Osteocyte (in vitro differentiated cells): ENCODE measurements at regions not wholly inside any gene's neighbourhood (a gene's known extent, or its start where the extent isn't known, plus 50 kb on each side); places are given as distances from the start of the nearest gene placed in this dataset.
"Not testable (repeated sequence)": the region's sequence is repeated elsewhere in the genome, so short reads cannot be mapped to it uniquely, and the experiment has no call there.

Experiments used
- DNase-seq: peaks from one replicate; pipeline ENCODE4 v3.0.0; 2021; ENCODE audit warnings: mixed read lengths; ENCODE audit not compliant: unreplicated experiment; ENCODE audit errors: extremely low spot score
- H3K27ac Mint-ChIP-seq: one replicate; pipeline ENCODE4 v1.8.0; 2021; ENCODE audit warnings: mild to moderate bottlenecking, mixed read lengths; ENCODE audit not compliant: unreplicated experiment
- H3K27me3 Mint-ChIP-seq: one replicate; pipeline ENCODE4 v1.8.0; 2021; ENCODE audit warnings: mixed read lengths; ENCODE audit not compliant: unreplicated experiment
- H3K36me3 Mint-ChIP-seq: one replicate; pipeline ENCODE4 v1.8.0; 2021; ENCODE audit warnings: mixed read lengths; ENCODE audit not compliant: unreplicated experiment
- H3K4me1 Mint-ChIP-seq: one replicate; pipeline ENCODE4 v1.8.0; 2021; ENCODE audit warnings: mixed read lengths; ENCODE audit not compliant: unreplicated experiment
- H3K4me3 Mint-ChIP-seq: one replicate; pipeline ENCODE4 v1.8.0; 2021; ENCODE audit warnings: mild to moderate bottlenecking, moderate library complexity, mixed read lengths; ENCODE audit not compliant: unreplicated experiment
- H3K9me3 Mint-ChIP-seq: one replicate; pipeline ENCODE4 v1.8.0; 2021; ENCODE audit warnings: mixed read lengths; ENCODE audit not compliant: unreplicated experiment
- TF ChIP-seq, protein P1 (sequence below): fragments of 200-600 bp; sonication (generic); IDR thresholded peaks from 2 replicates; pipeline ENCODE4 v1.5.0; 2021; ENCODE audit warnings: antibody characterized with exemption, mild to moderate bottlenecking, moderate library complexity

DNA sequence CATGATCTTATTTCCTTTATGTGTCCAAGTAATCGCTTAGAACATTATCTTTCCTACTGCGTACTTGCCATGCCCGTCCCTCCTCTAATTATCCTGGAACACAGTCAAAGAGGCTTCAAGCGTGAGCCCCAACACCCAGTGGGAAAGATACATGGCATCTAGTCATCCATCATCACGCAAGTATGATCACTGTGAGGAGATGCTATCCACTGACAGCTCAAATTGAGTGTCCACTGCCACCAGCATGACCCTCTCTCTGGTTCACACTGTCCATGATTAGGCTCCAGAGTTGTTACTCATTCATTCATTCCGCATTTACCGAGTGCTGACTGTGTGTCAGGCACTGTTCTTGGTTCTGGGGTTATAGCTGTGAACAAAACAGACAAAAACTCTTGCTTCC, 124.6 kb downstream of the COPS8 start:
- peaks cover 47% of the 10 kb centered on the region for H3K4me1 Mint-ChIP-seq
- H3K27ac Mint-ChIP-seq = peak overlapping the region; percentile 38
- H3K4me3 Mint-ChIP-seq = no peak overlapping the region
- no peaks in the 10 kb centered on the region for H3K9me3 Mint-ChIP-seq
- DNase-seq = peak; percentile 23
- TF ChIP-seq, protein P1, sequence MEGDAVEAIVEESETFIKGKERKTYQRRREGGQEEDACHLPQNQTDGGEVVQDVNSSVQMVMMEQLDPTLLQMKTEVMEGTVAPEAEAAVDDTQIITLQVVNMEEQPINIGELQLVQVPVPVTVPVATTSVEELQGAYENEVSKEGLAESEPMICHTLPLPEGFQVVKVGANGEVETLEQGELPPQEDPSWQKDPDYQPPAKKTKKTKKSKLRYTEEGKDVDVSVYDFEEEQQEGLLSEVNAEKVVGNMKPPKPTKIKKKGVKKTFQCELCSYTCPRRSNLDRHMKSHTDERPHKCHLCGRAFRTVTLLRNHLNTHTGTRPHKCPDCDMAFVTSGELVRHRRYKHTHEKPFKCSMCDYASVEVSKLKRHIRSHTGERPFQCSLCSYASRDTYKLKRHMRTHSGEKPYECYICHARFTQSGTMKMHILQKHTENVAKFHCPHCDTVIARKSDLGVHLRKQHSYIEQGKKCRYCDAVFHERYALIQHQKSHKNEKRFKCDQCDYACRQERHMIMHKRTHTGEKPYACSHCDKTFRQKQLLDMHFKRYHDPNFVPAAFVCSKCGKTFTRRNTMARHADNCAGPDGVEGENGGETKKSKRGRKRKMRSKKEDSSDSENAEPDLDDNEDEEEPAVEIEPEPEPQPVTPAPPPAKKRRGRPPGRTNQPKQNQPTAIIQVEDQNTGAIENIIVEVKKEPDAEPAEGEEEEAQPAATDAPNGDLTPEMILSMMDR = no peak
- no peaks in the 10 kb centered on the region for H3K27me3 Mint-ChIP-seq
- H3K36me3 Mint-ChIP-seq = no peaks in the 10 kb centered on the region

DNA sequence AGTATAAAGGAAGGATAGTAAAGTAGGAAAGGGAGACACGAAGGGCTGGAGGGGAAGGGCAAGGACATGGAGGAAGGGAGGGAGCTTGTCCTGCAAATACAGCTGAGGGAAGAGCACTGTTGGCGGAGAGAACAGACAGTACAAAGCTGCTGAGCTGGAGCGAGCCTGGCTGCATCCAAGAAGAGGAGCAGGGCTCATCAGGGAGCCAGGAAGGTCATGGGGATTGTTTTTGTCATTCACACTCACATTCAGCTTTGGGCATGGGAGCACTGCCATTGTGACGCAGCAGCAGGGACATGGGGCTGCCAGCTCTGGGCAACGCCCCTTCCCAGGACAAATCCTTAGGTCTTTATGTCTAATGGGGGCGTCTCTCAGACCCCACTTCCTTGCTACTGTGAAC, 125.1 kb downstream of the COPS8 start:
- DNase-seq = peak; percentile 40
- H3K4me3 Mint-ChIP-seq = no peak overlapping the region
- TF ChIP-seq, protein P1 = no peak
- H3K27me3 Mint-ChIP-seq = no peaks in the 10 kb centered on the region
- peaks cover 43% of the 10 kb centered on the region for H3K4me1 Mint-ChIP-seq
- H3K36me3 Mint-ChIP-seq = no peaks in the 10 kb centered on the region
- no peaks in the 10 kb centered on the region for H3K9me3 Mint-ChIP-seq
- H3K27ac Mint-ChIP-seq = peak overlapping the region; percentile 38

DNA sequence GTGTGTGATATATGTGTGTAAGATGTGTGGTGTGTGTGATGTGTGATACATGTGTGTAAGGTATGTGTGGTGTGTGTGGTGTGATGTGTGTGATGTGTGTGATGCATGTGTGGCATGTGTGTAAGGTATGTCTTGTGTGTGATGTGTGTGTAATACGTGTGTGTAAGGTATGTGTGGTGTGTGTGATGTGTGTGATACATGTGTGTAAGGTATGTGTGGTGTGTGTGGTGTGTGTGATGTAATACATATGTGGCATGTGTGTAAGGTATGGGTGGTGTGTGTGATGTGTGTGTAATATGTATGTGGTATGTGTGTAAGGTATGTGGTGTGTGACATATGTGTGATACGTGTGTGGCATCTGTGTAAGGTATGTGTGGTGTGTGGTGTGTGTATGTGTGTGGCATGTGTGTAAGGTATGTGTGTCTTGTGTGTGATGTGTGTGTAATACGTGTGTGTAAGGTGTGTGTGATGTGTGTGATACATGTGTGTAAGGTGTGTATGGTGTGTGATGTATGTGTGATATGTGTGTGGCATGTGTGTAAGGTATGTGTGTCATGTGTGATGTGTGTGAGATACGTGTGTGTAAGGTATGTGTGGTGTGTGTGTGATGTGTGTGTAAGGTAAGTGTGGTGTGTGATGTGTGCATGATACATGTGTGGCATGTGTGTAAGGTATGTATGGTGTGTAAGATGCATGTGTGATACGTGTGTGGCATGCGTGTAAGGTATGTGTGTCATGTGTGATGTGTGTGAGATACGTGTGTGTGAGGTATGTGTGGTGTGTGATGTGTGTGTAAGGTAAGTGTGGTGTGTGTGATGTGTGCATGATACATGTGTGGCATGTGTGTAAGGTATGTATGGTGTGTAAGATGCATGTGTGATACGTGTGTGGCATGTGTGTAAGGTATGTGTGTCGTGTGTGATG, 126.9 kb downstream of the COPS8 start:
- peaks cover 32% of the 10 kb centered on the region for H3K4me1 Mint-ChIP-seq
- H3K27ac Mint-ChIP-seq, H3K9me3 Mint-ChIP-seq, H3K36me3 Mint-ChIP-seq, H3K4me3 Mint-ChIP-seq, H3K27me3 Mint-ChIP-seq: not testable (repeated sequence)
- DNase-seq = peak; percentile 15

DNA sequence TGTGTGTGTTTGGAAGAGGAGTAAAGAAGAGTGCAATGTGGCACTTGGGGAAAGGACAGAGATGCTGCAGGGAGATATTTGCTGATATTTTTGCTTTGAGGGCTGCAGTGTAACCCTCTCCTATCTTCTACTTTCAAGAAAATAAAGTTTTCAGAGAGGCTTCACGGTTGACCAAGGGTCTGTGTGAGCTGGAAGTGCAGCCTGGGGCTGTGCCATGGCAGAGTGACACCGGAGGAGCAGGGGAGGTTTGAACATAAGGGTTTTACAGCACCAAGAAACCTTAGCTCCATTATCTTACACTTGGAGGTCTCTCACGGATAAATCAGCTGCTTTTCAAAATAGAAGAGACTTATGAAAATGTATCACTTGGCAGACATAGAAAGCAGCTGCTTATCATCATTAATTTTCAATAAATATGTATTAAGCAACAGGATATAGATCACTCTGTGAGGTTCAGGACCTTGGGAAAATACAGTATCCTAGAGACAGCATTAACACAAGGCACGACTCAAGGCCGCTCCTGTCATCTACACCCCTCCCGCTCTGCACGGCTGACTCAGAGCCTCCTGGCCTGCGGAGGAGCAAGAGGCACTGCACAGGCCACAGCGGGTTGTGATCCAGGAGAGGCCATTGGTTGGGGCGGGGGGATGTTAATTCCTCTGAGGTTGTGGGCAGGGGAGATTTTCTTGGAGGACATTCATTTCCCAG, 127.8 kb downstream of the COPS8 start:
- Mint-ChIP-seq H3K9me3 (no peaks in the 10 kb centered on the region), H3K36me3 (no peaks in the 10 kb centered on the region), H3K27me3 (no peaks in the 10 kb centered on the region), H3K27ac (no peak overlapping the region), H3K4me1 (peaks cover 32% of the 10 kb centered on the region), H3K4me3 (no peak overlapping the region)
- peak; percentile 83 for DNase-seq
- TF ChIP-seq, protein P1 = no peak

DNA sequence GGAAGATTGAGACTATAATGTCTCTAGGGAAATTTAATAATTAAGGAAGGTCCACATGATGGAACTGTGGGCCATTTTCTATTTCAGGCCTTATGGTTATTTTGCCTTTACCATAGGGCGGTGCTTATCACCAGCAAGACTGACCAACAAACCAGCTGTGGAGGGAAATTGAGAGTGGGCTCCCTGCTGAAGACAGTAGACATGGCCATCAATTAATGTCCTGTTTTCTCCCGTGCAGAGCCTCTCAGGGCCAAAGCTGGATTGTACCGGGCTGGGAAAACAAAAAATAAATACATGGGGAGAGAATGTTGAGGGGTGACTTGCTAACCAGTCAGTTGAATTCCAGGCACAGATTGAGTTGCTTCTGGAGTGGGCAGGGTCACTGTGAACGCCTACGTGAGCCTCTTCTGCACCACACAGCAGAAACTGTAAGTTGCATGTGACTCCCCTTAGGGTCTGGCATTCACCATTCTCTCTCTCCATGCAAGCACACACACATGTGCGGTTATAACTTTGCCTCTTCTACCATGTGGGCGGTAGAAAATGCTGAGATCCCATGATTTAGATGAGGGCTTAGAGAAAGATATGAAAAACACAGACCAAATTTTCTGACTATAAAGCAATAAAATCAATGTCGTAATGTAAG, 128.5 kb downstream of the COPS8 start:
- Mint-ChIP-seq H3K9me3 (no peaks in the 10 kb centered on the region), H3K27ac (no peak overlapping the region), H3K36me3 (no peaks in the 10 kb centered on the region), H3K27me3 (no peaks in the 10 kb centered on the region), H3K4me1 (peaks cover 32% of the 10 kb centered on the region), H3K4me3 (no peak overlapping the region)
- TF ChIP-seq, protein P1 = no peak
- DNase-seq = no peak
